Glutamatergic neuron (in vitro differentiated cells): ENCODE measurements at regions not wholly inside any gene's neighbourhood (a gene's known extent, or its start where the extent isn't known, plus 50 kb on each side); places are given as distances from the start of the nearest gene placed in this dataset.

Source experiments
- DNase-seq: peaks from one replicate; pipeline ENCODE4 v3.0.0; 2022
- H3K27ac Mint-ChIP-seq: one replicate; pipeline ENCODE4 v1.8.0; 2020; ENCODE audit warnings: mild to moderate bottlenecking, mixed read lengths, inconsistent platforms; ENCODE audit not compliant: unreplicated experiment
- H3K27me3 Mint-ChIP-seq: one replicate; pipeline ENCODE4 v1.8.0; 2020; ENCODE audit warnings: mild to moderate bottlenecking, moderate library complexity, mixed read lengths, inconsistent platforms; ENCODE audit not compliant: unreplicated experiment
- H3K36me3 Mint-ChIP-seq: one replicate; pipeline ENCODE4 v1.8.0; 2020; ENCODE audit warnings: mild to moderate bottlenecking, mixed read lengths, inconsistent platforms; ENCODE audit not compliant: unreplicated experiment
- H3K4me1 Mint-ChIP-seq: one replicate; pipeline ENCODE4 v1.8.0; 2020; ENCODE audit warnings: mild to moderate bottlenecking, low read depth, mixed read lengths, inconsistent platforms; ENCODE audit not compliant: unreplicated experiment
- H3K4me3 Mint-ChIP-seq: one replicate; pipeline ENCODE4 v1.8.0; 2020; ENCODE audit warnings: mild to moderate bottlenecking, mixed read lengths, inconsistent platforms; ENCODE audit not compliant: unreplicated experiment
- H3K9me3 Mint-ChIP-seq: one replicate; pipeline ENCODE4 v1.8.0; 2020; ENCODE audit warnings: mild to moderate bottlenecking, moderate library complexity, mixed read lengths, inconsistent platforms; ENCODE audit not compliant: unreplicated experiment
- TF ChIP-seq, protein P1 (sequence below): fragments of 200-600 bp; sonication (generic); IDR thresholded peaks from one replicate; pipeline ENCODE4 v1.5.0; 2021; ENCODE audit not compliant: partially characterized antibody, unreplicated experiment

DNA sequence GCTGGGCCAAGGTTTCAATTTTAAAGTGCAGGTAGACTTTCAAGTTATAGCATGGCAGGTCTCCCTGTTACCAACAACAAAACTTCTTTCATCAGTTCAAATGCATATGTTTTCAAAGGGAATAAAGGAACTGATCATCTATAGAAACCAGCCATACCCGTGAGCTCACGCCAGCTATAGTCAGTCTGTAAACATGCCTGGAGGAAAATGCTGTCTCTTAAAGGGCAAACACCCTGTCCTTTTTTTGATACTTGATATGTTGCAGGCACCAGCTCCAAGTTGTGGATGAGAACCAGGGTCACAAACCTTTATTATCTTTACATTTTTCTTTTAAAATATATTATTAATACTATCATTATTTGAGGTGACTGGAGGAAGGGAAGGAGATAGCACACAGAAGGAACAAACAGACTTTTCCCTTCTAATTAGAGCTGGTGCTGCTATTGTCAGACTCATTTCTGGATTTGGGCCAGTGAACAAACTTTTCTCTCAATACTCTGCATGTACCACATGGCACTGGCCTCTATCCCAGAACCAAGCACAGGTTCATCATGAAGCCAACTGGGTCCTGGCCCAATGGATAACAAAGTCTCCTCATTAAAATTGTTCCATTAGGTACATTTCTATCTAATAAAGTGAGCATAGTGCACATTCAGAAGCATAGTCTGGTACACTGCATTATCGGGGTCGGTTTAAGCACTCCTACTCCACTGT is 1102.4 kb downstream of the SORCS3 start:
- no peaks in the 10 kb centered on the region for H3K4me1 Mint-ChIP-seq
- DNase-seq: no peak
- no peak overlapping the region for H3K4me3 Mint-ChIP-seq

DNA sequence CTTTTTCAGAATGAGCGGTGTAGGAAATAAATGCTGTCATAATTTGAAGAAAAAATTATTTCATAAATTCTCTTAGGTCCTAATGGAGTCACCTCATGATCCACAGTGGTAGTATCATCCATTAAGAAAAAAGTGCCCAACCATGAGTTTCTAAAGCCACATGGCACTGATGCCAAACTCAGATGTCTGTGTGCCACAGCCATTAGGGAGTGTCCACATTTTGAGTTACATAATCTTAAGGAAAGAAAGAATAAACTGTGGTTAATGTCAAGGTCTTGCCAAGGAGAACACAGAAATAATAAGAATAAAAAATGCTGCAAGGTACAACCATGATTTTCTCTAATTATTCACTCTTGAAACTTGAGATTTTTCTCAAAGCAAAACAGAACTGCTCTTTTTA is 1101.8 kb downstream of the SORCS3 start:
- DNase-seq: no peak
- Mint-ChIP-seq H3K27me3 (no peaks in the 10 kb centered on the region), H3K4me1 (no peaks in the 10 kb centered on the region), H3K27ac (no peak overlapping the region), H3K9me3 (peaks cover 2% of the 10 kb centered on the region), H3K36me3 (no peaks in the 10 kb centered on the region), H3K4me3 (no peak overlapping the region)
- TF ChIP-seq, protein P1, sequence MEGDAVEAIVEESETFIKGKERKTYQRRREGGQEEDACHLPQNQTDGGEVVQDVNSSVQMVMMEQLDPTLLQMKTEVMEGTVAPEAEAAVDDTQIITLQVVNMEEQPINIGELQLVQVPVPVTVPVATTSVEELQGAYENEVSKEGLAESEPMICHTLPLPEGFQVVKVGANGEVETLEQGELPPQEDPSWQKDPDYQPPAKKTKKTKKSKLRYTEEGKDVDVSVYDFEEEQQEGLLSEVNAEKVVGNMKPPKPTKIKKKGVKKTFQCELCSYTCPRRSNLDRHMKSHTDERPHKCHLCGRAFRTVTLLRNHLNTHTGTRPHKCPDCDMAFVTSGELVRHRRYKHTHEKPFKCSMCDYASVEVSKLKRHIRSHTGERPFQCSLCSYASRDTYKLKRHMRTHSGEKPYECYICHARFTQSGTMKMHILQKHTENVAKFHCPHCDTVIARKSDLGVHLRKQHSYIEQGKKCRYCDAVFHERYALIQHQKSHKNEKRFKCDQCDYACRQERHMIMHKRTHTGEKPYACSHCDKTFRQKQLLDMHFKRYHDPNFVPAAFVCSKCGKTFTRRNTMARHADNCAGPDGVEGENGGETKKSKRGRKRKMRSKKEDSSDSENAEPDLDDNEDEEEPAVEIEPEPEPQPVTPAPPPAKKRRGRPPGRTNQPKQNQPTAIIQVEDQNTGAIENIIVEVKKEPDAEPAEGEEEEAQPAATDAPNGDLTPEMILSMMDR: no peak

More for the DNA sequence above, 1102.4 kb downstream of the SORCS3 start:
- Mint-ChIP-seq H3K27ac (no peak overlapping the region), H3K27me3 (no peaks in the 10 kb centered on the region), H3K36me3 (no peaks in the 10 kb centered on the region), H3K9me3 (peaks cover 2% of the 10 kb centered on the region)
- TF ChIP-seq, protein P1: no peak

DNA sequence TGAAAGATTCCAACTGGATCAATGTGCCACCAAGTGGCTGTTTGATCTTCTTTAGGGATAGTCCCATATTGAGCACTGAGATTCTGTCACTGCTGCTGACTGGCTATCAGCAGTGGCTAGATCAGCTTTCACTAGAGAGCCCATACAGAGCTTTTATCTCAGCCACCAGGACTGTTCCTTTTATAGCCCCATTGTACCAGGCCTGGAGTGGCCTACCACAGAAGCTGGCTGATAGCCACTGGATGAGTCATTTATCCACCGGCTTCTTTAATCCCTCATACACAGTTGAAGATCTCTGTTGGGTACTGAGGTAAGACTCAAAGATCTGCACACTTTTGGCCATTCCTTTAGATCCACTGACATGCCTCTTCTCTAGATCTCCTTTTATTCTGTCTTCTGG is 1101.1 kb downstream of the SORCS3 start:
- no peaks in the 10 kb centered on the region for H3K4me1 Mint-ChIP-seq
- peaks cover 2% of the 10 kb centered on the region for H3K9me3 Mint-ChIP-seq
- H3K27ac Mint-ChIP-seq: no peak overlapping the region
- H3K36me3 Mint-ChIP-seq: no peaks in the 10 kb centered on the region
- H3K4me3 Mint-ChIP-seq: no peak overlapping the region
- no peak for DNase-seq
- no peaks in the 10 kb centered on the region for H3K27me3 Mint-ChIP-seq
- TF ChIP-seq, protein P1: no peak

DNA sequence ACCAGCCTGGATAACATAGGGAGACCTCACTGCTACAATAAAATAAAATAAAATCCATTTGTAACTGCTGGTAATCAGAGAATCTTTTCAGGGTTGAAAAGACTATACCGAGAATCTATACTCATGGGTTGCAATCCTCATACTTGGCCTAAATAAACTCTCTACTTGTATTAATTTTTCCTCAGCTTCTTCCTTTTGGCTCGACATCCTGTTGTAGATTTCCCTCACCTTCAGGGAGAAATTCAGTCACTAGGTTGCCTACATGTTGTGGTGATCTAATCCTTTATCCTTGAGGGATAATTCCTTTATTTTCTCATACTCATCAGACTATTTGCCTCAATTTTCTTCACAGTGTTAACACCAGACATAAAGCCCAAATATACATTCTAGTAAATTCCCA is 1093.4 kb downstream of the SORCS3 start:
- Mint-ChIP-seq H3K4me3 (no peak overlapping the region), H3K27me3 (no peaks in the 10 kb centered on the region), H3K9me3 (peaks cover 4% of the 10 kb centered on the region), H3K4me1 (no peaks in the 10 kb centered on the region), H3K27ac (no peak overlapping the region), H3K36me3 (peaks cover 10% of the 10 kb centered on the region)
- TF ChIP-seq, protein P1: no peak
- DNase-seq: no peak

DNA sequence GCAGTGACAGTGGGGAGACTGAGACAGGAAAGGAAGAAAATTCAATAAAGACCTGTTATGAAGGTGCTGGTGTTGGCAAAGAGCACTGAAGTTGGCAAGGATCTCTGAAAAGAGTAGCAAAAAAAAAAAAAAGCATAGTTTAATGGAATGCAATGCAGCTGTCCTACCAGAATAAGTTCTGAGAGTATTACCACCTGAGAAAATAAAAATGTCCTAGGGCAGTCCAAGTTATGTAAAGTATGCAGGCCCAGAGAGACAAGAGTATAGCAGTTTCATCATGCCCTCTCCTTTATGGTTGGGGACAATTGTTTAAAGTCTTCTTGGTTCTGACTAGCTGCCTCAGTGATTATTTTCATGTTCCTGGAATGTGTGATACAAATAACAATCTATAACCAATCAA is 1092.8 kb downstream of the SORCS3 start:
- Mint-ChIP-seq H3K27ac (no peak overlapping the region), H3K36me3 (peaks cover 10% of the 10 kb centered on the region), H3K9me3 (peaks cover 4% of the 10 kb centered on the region), H3K27me3 (no peaks in the 10 kb centered on the region), H3K4me1 (no peaks in the 10 kb centered on the region), H3K4me3 (no peak overlapping the region)
- TF ChIP-seq, protein P1: no peak
- DNase-seq: no peak
